Neuronal stem cell (in vitro differentiated cells): ENCODE measurements at regions not wholly inside any gene's neighbourhood (a gene's known extent, or its start where the extent isn't known, plus 50 kb on each side); places are given as distances from the start of the nearest gene placed in this dataset.

Experiments
- DNase-seq: peaks from one replicate; pipeline ENCODE4 v3.0.0-alpha.2; 2013; ENCODE audit warnings: low spot score
- H2AFZ ChIP-seq: one replicate; pipeline ENCODE4 v1.6.1; 2013; ENCODE audit warnings: mild to moderate bottlenecking, low read length, inconsistent platforms
- H2AK5ac ChIP-seq: 2 replicates; pipeline ENCODE4 v1.6.1; 2013; ENCODE audit warnings: low read depth, mild to moderate bottlenecking, inconsistent platforms, low read length, moderate library complexity, mixed read lengths
- H2BK120ac ChIP-seq: 2 replicates; pipeline ENCODE4 v1.6.1; 2013; ENCODE audit warnings: low read depth, mild to moderate bottlenecking, inconsistent platforms, low read length, moderate library complexity, mixed read lengths
- H2BK12ac ChIP-seq: one replicate; pipeline ENCODE4 v1.6.1; 2013; ENCODE audit warnings: low read length, inconsistent platforms
- H2BK15ac ChIP-seq: 2 replicates; pipeline ENCODE4 v1.6.1; 2013; ENCODE audit warnings: mild to moderate bottlenecking, low read length, inconsistent platforms, mixed read lengths
- H2BK5ac ChIP-seq: one replicate; pipeline ENCODE4 v1.6.1; 2013; ENCODE audit warnings: inconsistent platforms, mild to moderate bottlenecking, low read length, moderate library complexity
- H3K14ac ChIP-seq: one replicate; pipeline ENCODE4 v1.6.1; 2013; ENCODE audit warnings: low read length, inconsistent platforms
- H3K18ac ChIP-seq: 2 replicates; pipeline ENCODE4 v1.6.1; 2013; ENCODE audit warnings: low read length, inconsistent platforms
- H3K23ac ChIP-seq: 2 replicates; pipeline ENCODE4 v1.6.1; 2013; ENCODE audit warnings: low read depth, mild to moderate bottlenecking, mixed read lengths, low read length, inconsistent platforms; ENCODE audit not compliant: poor library complexity
- H3K27ac ChIP-seq: replicated peaks from 3 replicates; pipeline ENCODE4 v1.5.1; 2013; ENCODE audit warnings: low read length, inconsistent platforms
- H3K27me3 ChIP-seq, 3 experiments: 2 replicates each; pipeline ENCODE4 v1.6.1; 2013; ENCODE audit warnings: low read length in 3 of 3, mild to moderate bottlenecking in 2 of 3, inconsistent platforms in 1 of 3, low read depth in 1 of 3, mixed read lengths in 1 of 3, moderate library complexity in 1 of 3; ENCODE audit not compliant: control insufficient read depth in 3 of 3, insufficient read depth in 3 of 3
- H3K36me3 ChIP-seq, 2 donors: replicated peaks in 1 of 2; 2 replicates each; pipeline ENCODE4 v1.6.1; 2013; ENCODE audit warnings: low read length in 2 of 2; ENCODE audit not compliant: control insufficient read depth in 2 of 2, insufficient read depth in 2 of 2
- H3K4ac ChIP-seq: 2 replicates; pipeline ENCODE4 v1.6.1; 2013; ENCODE audit warnings: inconsistent platforms, mild to moderate bottlenecking, low read length, moderate library complexity
- H3K4me1 ChIP-seq, 2 donors: 1 replicate in 1 of 2; 2 replicates in 1 of 2; pipeline ENCODE4 v1.6.1; 2013; ENCODE audit warnings: low read length in 2 of 2, low read depth in 1 of 2; ENCODE audit not compliant: control insufficient read depth in 2 of 2, insufficient read depth in 1 of 2
- H3K4me2 ChIP-seq: one replicate; pipeline ENCODE4 v1.6.1; 2013; ENCODE audit warnings: mild to moderate bottlenecking, low read length, inconsistent platforms; ENCODE audit not compliant: insufficient read depth, poor library complexity, severe bottlenecking
- H3K4me3 ChIP-seq, 2 donors: 2 replicates each; pipeline ENCODE4 v1.5.1; 2013; ENCODE audit warnings: low read length in 2 of 2, mild to moderate bottlenecking in 2 of 2, inconsistent platforms in 1 of 2, moderate library complexity in 1 of 2
- H3K79me1 ChIP-seq: one replicate; pipeline ENCODE4 v1.6.1; 2013; ENCODE audit warnings: low read depth, mild to moderate bottlenecking, inconsistent platforms, low read length, moderate library complexity
- H3K9ac ChIP-seq: one replicate; pipeline ENCODE4 v1.6.1; 2013; ENCODE audit warnings: mild to moderate bottlenecking, low read depth, low read length, inconsistent platforms; ENCODE audit not compliant: poor library complexity
- H3K9me3 ChIP-seq, 2 donors: replicated peaks in 1 of 2; 2 replicates each; pipeline versions ENCODE3 to v1.6.1; 2013; ENCODE audit warnings: low read length in 2 of 2, mild to moderate bottlenecking in 2 of 2, inconsistent platforms in 1 of 2, low read depth in 1 of 2, mixed read lengths in 1 of 2, moderate library complexity in 1 of 2; ENCODE audit not compliant: control insufficient read depth in 2 of 2, insufficient read depth in 1 of 2
- H4K8ac ChIP-seq: one replicate; pipeline ENCODE4 v1.6.1; 2013; ENCODE audit warnings: low read depth, mild to moderate bottlenecking, inconsistent platforms, low read length, moderate library complexity
- H4K91ac ChIP-seq: one replicate; pipeline ENCODE4 v1.6.1; 2013; ENCODE audit warnings: low read length, low read depth, mild to moderate bottlenecking, inconsistent platforms; ENCODE audit not compliant: poor library complexity
- WGBS, 2 donors: extraction: QIAGEN DNeasy Blood & Tissue Kit; methylation state at CpG; one replicate each; pipeline ENCODE4 v1.1.7; 2013; ENCODE audit warnings: missing lambda C conversion rate in 2 of 2, mixed read lengths in 1 of 2; ENCODE audit not compliant: insufficient read length in 2 of 2, insufficient replicate concordance in 1 of 2; ENCODE audit errors: extremely low coverage in 2 of 2; 5-methylcytosine and 5-hydroxymethylcytosine counted together

DNA sequence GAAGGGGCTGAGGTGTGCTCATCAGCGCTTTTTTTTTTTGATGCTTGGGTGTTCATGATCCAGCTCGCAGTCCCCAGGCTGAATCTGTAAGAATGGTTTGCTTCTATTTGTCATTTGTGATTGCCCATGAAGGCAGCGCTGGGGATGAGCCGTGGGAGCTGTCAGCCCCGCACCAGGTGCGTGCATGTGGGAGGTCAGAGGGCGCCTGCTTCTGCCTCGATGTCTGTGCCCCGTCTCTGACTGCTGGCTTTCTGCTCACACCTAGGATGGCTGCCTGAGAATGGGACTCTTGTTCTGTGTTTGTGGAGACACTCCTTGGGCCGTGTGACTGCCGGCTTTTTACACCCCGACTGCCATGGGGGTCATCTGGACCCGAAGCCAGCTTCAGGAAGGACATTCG is 141.2 kb upstream of the RTL1 start:
- H3K14ac ChIP-seq: peak overlapping the region; percentile 23
- H3K9me3 ChIP-seq: peaks cover 2 to 9% of the 10 kb centered on the region in 2 donors
- H2BK15ac ChIP-seq: no peak overlapping the region
- no peaks in the 10 kb centered on the region for H3K27me3 ChIP-seq
- H2AFZ ChIP-seq: no peak overlapping the region
- no peak overlapping the region for H3K4ac ChIP-seq
- peaks cover 1% of the 10 kb centered on the region for H3K79me1 ChIP-seq
- no peak overlapping the region for H3K9ac ChIP-seq
- H3K4me3 ChIP-seq: no peak overlapping the region
- no peak for DNase-seq
- no peak overlapping the region for H4K91ac ChIP-seq
- WGBS, 2 donors: no CpG with 5 or more reads among the region's 14 CpGs
- no peak overlapping the region for H2BK5ac ChIP-seq
- no peak overlapping the region for H3K27ac ChIP-seq
- no peak overlapping the region for H2AK5ac ChIP-seq
- H4K8ac ChIP-seq: no peak overlapping the region
- H3K4me1 ChIP-seq: no peaks in the 10 kb centered on the region
- no peak overlapping the region for H3K23ac ChIP-seq
- H2BK12ac ChIP-seq: no peak overlapping the region
- H3K18ac ChIP-seq: no peak overlapping the region
- H3K36me3 ChIP-seq: no peaks in the 10 kb centered on the region
- H2BK120ac ChIP-seq: no peak overlapping the region
- no peak overlapping the region for H3K4me2 ChIP-seq

DNA sequence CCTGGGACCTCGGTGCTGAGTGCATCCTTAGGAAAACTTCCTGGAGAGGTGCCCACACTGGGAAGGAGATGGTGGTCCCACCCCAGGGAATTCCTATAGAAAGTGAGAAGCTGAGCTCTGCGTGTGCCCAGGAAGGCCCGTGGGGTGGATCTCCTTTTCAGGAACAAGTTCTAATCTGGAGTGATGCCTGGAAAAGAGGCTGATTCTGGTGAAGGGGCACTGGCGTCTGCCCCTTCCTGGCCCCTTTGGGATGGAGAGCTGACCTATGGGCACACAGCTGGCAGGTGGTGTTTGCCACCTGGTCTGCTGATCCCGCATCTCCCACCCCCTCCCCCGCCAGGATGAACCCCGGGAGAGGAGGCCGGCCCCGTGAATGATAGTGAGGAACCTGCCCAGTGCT is 142.0 kb upstream of the RTL1 start:
- Histone ChIP-seq H4K91ac (no peak overlapping the region), H2BK12ac (no peak overlapping the region), H3K9me3 (peaks cover 2 to 5% of the 10 kb centered on the region in 2 donors), H2BK15ac (no peak overlapping the region), H3K4me1 (no peaks in the 10 kb centered on the region), H3K18ac (no peak overlapping the region), H3K4ac (no peak overlapping the region), H2AK5ac (peak overlapping the region; percentile 22), H2BK5ac (no peak overlapping the region), H3K4me2 (no peak overlapping the region), H3K9ac (no peak overlapping the region), H4K8ac (no peak overlapping the region), H3K23ac (no peak overlapping the region), H3K27ac (no peak overlapping the region), H3K36me3 (peaks cover 0 to 3% of the 10 kb centered on the region in 2 donors), H3K27me3 (no peaks in the 10 kb centered on the region), H3K79me1 (peaks cover 1% of the 10 kb centered on the region), H3K14ac (no peak overlapping the region), H3K4me3 (no peak overlapping the region), H2BK120ac (no peak overlapping the region), H2AFZ (no peak overlapping the region)
- no CpG with 5 or more reads among the region's 9 CpGs for WGBS, 2 donors
- no peak for DNase-seq

DNA sequence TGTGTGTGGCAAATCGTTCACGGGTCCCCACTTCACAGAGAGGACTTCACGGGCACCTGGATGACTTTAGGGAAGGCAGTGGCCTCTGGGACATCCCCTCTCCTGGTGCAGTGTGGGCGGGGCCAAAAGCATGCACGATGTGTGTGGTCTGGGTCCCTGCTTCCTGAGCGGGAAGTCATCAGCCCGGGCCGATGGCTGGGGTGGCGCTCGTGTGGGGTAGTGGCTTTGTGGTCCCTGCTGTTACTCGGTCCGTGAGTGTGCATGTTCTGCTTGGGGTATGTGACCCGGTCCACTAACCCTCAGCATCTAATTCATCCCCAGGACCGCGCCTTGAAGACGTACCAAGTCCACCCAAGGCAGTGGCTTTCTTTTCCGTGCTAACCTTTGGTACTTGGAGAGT is 142.5 kb upstream of the RTL1 start:
- no peak overlapping the region for H4K8ac ChIP-seq
- peak overlapping the region; percentile 5 for H3K14ac ChIP-seq
- no peaks in the 10 kb centered on the region for H3K4me1 ChIP-seq
- no peak overlapping the region for H3K4me3 ChIP-seq
- no peak overlapping the region for H4K91ac ChIP-seq
- DNase-seq: no peak
- no peak overlapping the region for H2BK12ac ChIP-seq
- H2BK15ac ChIP-seq: no peak overlapping the region
- peak overlapping the region; percentile 22 for H2AK5ac ChIP-seq
- H3K36me3 ChIP-seq: peaks cover 0 to 3% of the 10 kb centered on the region in 2 donors
- no peaks in the 10 kb centered on the region for H3K27me3 ChIP-seq
- WGBS, 2 donors: no CpG with 5 or more reads among the region's 17 CpGs
- H3K27ac ChIP-seq: no peak overlapping the region
- H3K79me1 ChIP-seq: peaks cover 1% of the 10 kb centered on the region
- peak overlapping the region; percentile 29 for H3K18ac ChIP-seq
- H3K4me2 ChIP-seq: no peak overlapping the region
- H2BK5ac ChIP-seq: no peak overlapping the region
- no peak overlapping the region for H2AFZ ChIP-seq
- H3K9me3 ChIP-seq: peaks cover 2 to 5% of the 10 kb centered on the region in 2 donors
- no peak overlapping the region for H3K4ac ChIP-seq
- H3K9ac ChIP-seq: no peak overlapping the region
- no peak overlapping the region for H3K23ac ChIP-seq
- H2BK120ac ChIP-seq: no peak overlapping the region

DNA sequence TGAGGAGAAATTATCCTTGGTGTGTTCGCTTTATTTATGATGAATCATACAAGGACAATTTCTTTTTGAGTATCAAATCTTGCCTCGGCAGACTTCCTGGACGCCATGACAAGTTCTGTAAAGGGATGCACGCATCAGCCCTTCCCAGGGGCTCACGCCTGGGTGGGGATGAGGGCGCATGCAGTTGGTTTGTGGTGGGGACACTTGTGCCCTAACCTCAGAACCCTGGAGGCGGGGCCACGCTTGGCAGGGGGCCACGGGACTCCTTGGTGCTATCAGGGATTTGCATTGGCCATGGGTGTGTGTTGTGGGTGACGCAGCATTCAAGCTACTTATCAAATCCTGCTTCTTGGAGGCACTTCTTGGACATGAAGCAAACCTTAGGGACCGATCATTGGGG is 143.8 kb upstream of the RTL1 start:
- H3K4ac ChIP-seq: no peak overlapping the region
- DNase-seq: no peak
- H3K79me1 ChIP-seq: peaks cover 1% of the 10 kb centered on the region
- no peak overlapping the region for H3K18ac ChIP-seq
- H3K4me1 ChIP-seq: no peaks in the 10 kb centered on the region
- H3K14ac ChIP-seq: no peak overlapping the region
- no peak overlapping the region for H3K9ac ChIP-seq
- H3K27ac ChIP-seq: no peak overlapping the region
- peaks cover 0 to 3% of the 10 kb centered on the region in 2 donors for H3K36me3 ChIP-seq
- H2BK12ac ChIP-seq: no peak overlapping the region
- H3K4me3 ChIP-seq: no peak overlapping the region
- no peak overlapping the region for H2BK15ac ChIP-seq
- H2BK5ac ChIP-seq: no peak overlapping the region
- H4K8ac ChIP-seq: no peak overlapping the region
- H3K9me3 ChIP-seq: peaks cover 2 to 5% of the 10 kb centered on the region in 2 donors
- no peak overlapping the region for H4K91ac ChIP-seq
- H2AK5ac ChIP-seq: no peak overlapping the region
- no peak overlapping the region for H3K23ac ChIP-seq
- H3K27me3 ChIP-seq: peaks cover 0 to 3% (median 0%) of the 10 kb centered on the region in 3 experiments
- WGBS, 2 donors: no CpG with 5 or more reads among the region's 11 CpGs
- no peak overlapping the region for H3K4me2 ChIP-seq
- no peak overlapping the region for H2BK120ac ChIP-seq
- H2AFZ ChIP-seq: no peak overlapping the region
